ENCODE measurements at regions not wholly inside any gene's neighbourhood (a gene's known extent, or its start where the extent isn't known, plus 50 kb on each side); places are given as distances from the start of the nearest gene placed in this dataset.

- H3K27ac ChIP-seq (ENCODE audit: low read depth, low read length) = no peak overlapping the region
- H3K27me3 ChIP-seq (ENCODE audit: insufficient read depth, low read length) = no peaks in the 10 kb centered on the region
- H3K36me3 ChIP-seq (ENCODE audit: insufficient read depth, low read length) = no peaks in the 10 kb centered on the region
- H3K4me1 ChIP-seq (ENCODE audit: control insufficient read depth, insufficient read depth, low read length, unreplicated experiment) = no peaks in the 10 kb centered on the region
- no peak overlapping the region for H3K4me3 ChIP-seq (ENCODE audit: low read depth, low read length)
- no peaks in the 10 kb centered on the region for H3K79me2 ChIP-seq (ENCODE audit: control insufficient read depth, insufficient read depth, low read length, unreplicated experiment)
- H2AFZ ChIP-seq (ENCODE audit: low read length, unreplicated experiment) = no peak overlapping the region
Observed at GRCh38 chr3:182375916-182376315, 417.4 kb upstream of the ATP11B start.

- H3K4me3 ChIP-seq (ENCODE audit: low read depth, low read length) = no peak overlapping the region
- no peaks in the 10 kb centered on the region for H3K27me3 ChIP-seq (ENCODE audit: insufficient read depth, low read length)
- H3K4me1 ChIP-seq (ENCODE audit: control insufficient read depth, insufficient read depth, low read length, unreplicated experiment) = no peaks in the 10 kb centered on the region
- no peak overlapping the region for H2AFZ ChIP-seq (ENCODE audit: low read length, unreplicated experiment)
- H3K27ac ChIP-seq (ENCODE audit: low read depth, low read length) = no peak overlapping the region
- no peaks in the 10 kb centered on the region for H3K36me3 ChIP-seq (ENCODE audit: insufficient read depth, low read length)
- no peaks in the 10 kb centered on the region for H3K79me2 ChIP-seq (ENCODE audit: control insufficient read depth, insufficient read depth, low read length, unreplicated experiment)
Observed at GRCh38 chr3:182382112-182382857, 411.0 kb upstream of the ATP11B start.

GRCh38 chr3:182384221-182384620 lies 409.1 kb upstream of the ATP11B start:
- no peaks in the 10 kb centered on the region for H3K4me1 ChIP-seq (ENCODE audit: control insufficient read depth, insufficient read depth, low read length, unreplicated experiment)
- no peak overlapping the region for H3K4me3 ChIP-seq (ENCODE audit: low read depth, low read length)
- no peak overlapping the region for H3K27ac ChIP-seq (ENCODE audit: low read depth, low read length)
- H2AFZ ChIP-seq (ENCODE audit: low read length, unreplicated experiment) = no peak overlapping the region
- no peaks in the 10 kb centered on the region for H3K27me3 ChIP-seq (ENCODE audit: insufficient read depth, low read length)
- no peaks in the 10 kb centered on the region for H3K79me2 ChIP-seq (ENCODE audit: control insufficient read depth, insufficient read depth, low read length, unreplicated experiment)
- no peaks in the 10 kb centered on the region for H3K36me3 ChIP-seq (ENCODE audit: insufficient read depth, low read length)

GRCh38 chr3:182385356-182385755 lies 407.9 kb upstream of the ATP11B start:
- no peaks in the 10 kb centered on the region for H3K27me3 ChIP-seq (ENCODE audit: insufficient read depth, low read length)
- H3K4me1 ChIP-seq (ENCODE audit: control insufficient read depth, insufficient read depth, low read length, unreplicated experiment) = no peaks in the 10 kb centered on the region
- no peaks in the 10 kb centered on the region for H3K36me3 ChIP-seq (ENCODE audit: insufficient read depth, low read length)
- no peaks in the 10 kb centered on the region for H3K79me2 ChIP-seq (ENCODE audit: control insufficient read depth, insufficient read depth, low read length, unreplicated experiment)
- no peak overlapping the region for H3K4me3 ChIP-seq (ENCODE audit: low read depth, low read length)
- H3K27ac ChIP-seq (ENCODE audit: low read depth, low read length) = no peak overlapping the region
- H2AFZ ChIP-seq (ENCODE audit: low read length, unreplicated experiment) = no peak overlapping the region

GRCh38 chr3:182388506-182388905 lies 404.8 kb upstream of the ATP11B start:
- Histone ChIP-seq H3K36me3 (ENCODE audit: insufficient read depth, low read length) (no peaks in the 10 kb centered on the region), H3K4me1 (ENCODE audit: control insufficient read depth, insufficient read depth, low read length, unreplicated experiment) (no peaks in the 10 kb centered on the region), H3K27me3 (ENCODE audit: insufficient read depth, low read length) (no peaks in the 10 kb centered on the region), H2AFZ (ENCODE audit: low read length, unreplicated experiment) (no peak overlapping the region), H3K4me3 (ENCODE audit: low read depth, low read length) (no peak overlapping the region), H3K27ac (ENCODE audit: low read depth, low read length) (no peak overlapping the region), H3K79me2 (ENCODE audit: control insufficient read depth, insufficient read depth, low read length, unreplicated experiment) (no peaks in the 10 kb centered on the region)

- no peaks in the 10 kb centered on the region for H3K4me1 ChIP-seq (ENCODE audit: control insufficient read depth, insufficient read depth, low read length, unreplicated experiment)
- no peak overlapping the region for H3K27ac ChIP-seq (ENCODE audit: low read depth, low read length)
- H2AFZ ChIP-seq (ENCODE audit: low read length, unreplicated experiment) = no peak overlapping the region
Observed at GRCh38 chr3:182389071-182389815, 404.1 kb upstream of the ATP11B start.

GRCh38 chr3:182390421-182390820 lies 402.9 kb upstream of the ATP11B start:
- H3K36me3 ChIP-seq (ENCODE audit: insufficient read depth, low read length) = no peaks in the 10 kb centered on the region

More at GRCh38 chr3:182389071-182389815, 404.1 kb upstream of the ATP11B start:
- no peaks in the 10 kb centered on the region for H3K79me2 ChIP-seq (ENCODE audit: control insufficient read depth, insufficient read depth, low read length, unreplicated experiment)
- no peak overlapping the region for H3K4me3 ChIP-seq (ENCODE audit: low read depth, low read length)
- no peaks in the 10 kb centered on the region for H3K27me3 ChIP-seq (ENCODE audit: insufficient read depth, low read length)
- H3K36me3 ChIP-seq (ENCODE audit: insufficient read depth, low read length) = no peaks in the 10 kb centered on the region

GRCh38 chr3:182392182-182392937 lies 400.9 kb upstream of the ATP11B start:
- H3K4me3 ChIP-seq (ENCODE audit: low read depth, low read length) = no peak overlapping the region
- no peak overlapping the region for H3K27ac ChIP-seq (ENCODE audit: low read depth, low read length)
- no peak overlapping the region for H2AFZ ChIP-seq (ENCODE audit: low read length, unreplicated experiment)
- H3K36me3 ChIP-seq (ENCODE audit: insufficient read depth, low read length) = no peaks in the 10 kb centered on the region
- H3K4me1 ChIP-seq (ENCODE audit: control insufficient read depth, insufficient read depth, low read length, unreplicated experiment) = no peaks in the 10 kb centered on the region
- H3K79me2 ChIP-seq (ENCODE audit: control insufficient read depth, insufficient read depth, low read length, unreplicated experiment) = no peaks in the 10 kb centered on the region
- no peaks in the 10 kb centered on the region for H3K27me3 ChIP-seq (ENCODE audit: insufficient read depth, low read length)

More at GRCh38 chr3:182390421-182390820, 402.9 kb upstream of the ATP11B start:
- no peak overlapping the region for H3K4me3 ChIP-seq (ENCODE audit: low read depth, low read length)
- H3K27ac ChIP-seq (ENCODE audit: low read depth, low read length) = no peak overlapping the region
- H3K79me2 ChIP-seq (ENCODE audit: control insufficient read depth, insufficient read depth, low read length, unreplicated experiment) = no peaks in the 10 kb centered on the region
- no peaks in the 10 kb centered on the region for H3K27me3 ChIP-seq (ENCODE audit: insufficient read depth, low read length)
- no peak overlapping the region for H2AFZ ChIP-seq (ENCODE audit: low read length, unreplicated experiment)
- no peaks in the 10 kb centered on the region for H3K4me1 ChIP-seq (ENCODE audit: control insufficient read depth, insufficient read depth, low read length, unreplicated experiment)

- H3K36me3 ChIP-seq (ENCODE audit: insufficient read depth, low read length) = no peaks in the 10 kb centered on the region
- H2AFZ ChIP-seq (ENCODE audit: low read length, unreplicated experiment) = no peak overlapping the region
- H3K27ac ChIP-seq (ENCODE audit: low read depth, low read length) = no peak overlapping the region
- H3K4me1 ChIP-seq (ENCODE audit: control insufficient read depth, insufficient read depth, low read length, unreplicated experiment) = no peaks in the 10 kb centered on the region
- H3K4me3 ChIP-seq (ENCODE audit: low read depth, low read length) = no peak overlapping the region
- no peaks in the 10 kb centered on the region for H3K27me3 ChIP-seq (ENCODE audit: insufficient read depth, low read length)
- H3K79me2 ChIP-seq (ENCODE audit: control insufficient read depth, insufficient read depth, low read length, unreplicated experiment) = no peaks in the 10 kb centered on the region
Observed at GRCh38 chr3:182393151-182393550, 400.2 kb upstream of the ATP11B start.

GRCh38 chr3:182393830-182394367 lies 399.4 kb upstream of the ATP11B start:
- Histone ChIP-seq H3K79me2 (ENCODE audit: control insufficient read depth, insufficient read depth, low read length, unreplicated experiment) (no peaks in the 10 kb centered on the region), H2AFZ (ENCODE audit: low read length, unreplicated experiment) (no peak overlapping the region), H3K4me1 (ENCODE audit: control insufficient read depth, insufficient read depth, low read length, unreplicated experiment) (no peaks in the 10 kb centered on the region), H3K27ac (ENCODE audit: low read depth, low read length) (no peak overlapping the region), H3K36me3 (ENCODE audit: insufficient read depth, low read length) (no peaks in the 10 kb centered on the region), H3K4me3 (ENCODE audit: low read depth, low read length) (no peak overlapping the region), H3K27me3 (ENCODE audit: insufficient read depth, low read length) (no peaks in the 10 kb centered on the region)
